ENCODE measurements at regions not wholly inside any gene's neighbourhood (a gene's known extent, or its start where the extent isn't known, plus 50 kb on each side); places are given as distances from the start of the nearest gene placed in this dataset.

DNA sequence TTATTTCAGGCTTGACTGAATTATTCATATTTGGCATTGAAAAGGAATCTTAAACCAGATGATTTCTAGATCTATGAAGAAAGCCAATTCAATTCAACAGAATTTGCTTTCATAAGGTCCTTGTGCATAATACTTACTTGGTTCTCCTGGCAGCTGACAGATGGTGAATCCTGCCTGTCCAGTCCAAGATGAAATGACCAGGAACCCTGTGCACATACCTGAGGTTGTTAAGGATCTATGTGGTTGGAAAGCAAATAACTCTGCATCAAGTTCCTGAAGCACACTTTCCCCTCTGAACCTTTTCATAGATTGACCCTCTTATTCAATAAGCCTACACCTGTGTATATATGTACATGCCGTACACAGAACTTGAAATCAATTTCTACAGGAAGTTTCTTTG, 562.7 kb downstream of the PPARGC1A start:
- no peaks in the 10 kb centered on the region for H3K79me2 ChIP-seq (ENCODE audit: control insufficient read depth, insufficient read depth, low read length)
- H3K9me3 ChIP-seq (ENCODE audit: control insufficient read depth, insufficient read depth, low read depth, low read length), result no peaks in the 10 kb centered on the region
- H3K27me3 ChIP-seq (ENCODE audit: control insufficient read depth, insufficient read depth, low read length), result no peaks in the 10 kb centered on the region
- no peaks in the 10 kb centered on the region for H4K20me1 ChIP-seq (ENCODE audit: control insufficient read depth, extremely low read depth, insufficient read depth, low read length)
- no peak overlapping the region for H3K4me3 ChIP-seq (replicated peaks in 1 of 4; ENCODE audit: control extremely low read depth in 1 of 4, insufficient read depth in 1 of 4, low read depth in 3 of 4, low read length in 4 of 4)
- H3K4me2 ChIP-seq (ENCODE audit: extremely low read depth, insufficient read depth, low read length), result no peak overlapping the region
- peak in 1 of 2 donors; percentile 16 for DNase-seq (ENCODE audit: low read depth in 2 of 2)
- no peak for TF ChIP-seq EZH2 (IDR thresholded peaks at IDR 0.05; ENCODE audit: low read length, missing control alignments)
- TF ChIP-seq, protein P1, sequence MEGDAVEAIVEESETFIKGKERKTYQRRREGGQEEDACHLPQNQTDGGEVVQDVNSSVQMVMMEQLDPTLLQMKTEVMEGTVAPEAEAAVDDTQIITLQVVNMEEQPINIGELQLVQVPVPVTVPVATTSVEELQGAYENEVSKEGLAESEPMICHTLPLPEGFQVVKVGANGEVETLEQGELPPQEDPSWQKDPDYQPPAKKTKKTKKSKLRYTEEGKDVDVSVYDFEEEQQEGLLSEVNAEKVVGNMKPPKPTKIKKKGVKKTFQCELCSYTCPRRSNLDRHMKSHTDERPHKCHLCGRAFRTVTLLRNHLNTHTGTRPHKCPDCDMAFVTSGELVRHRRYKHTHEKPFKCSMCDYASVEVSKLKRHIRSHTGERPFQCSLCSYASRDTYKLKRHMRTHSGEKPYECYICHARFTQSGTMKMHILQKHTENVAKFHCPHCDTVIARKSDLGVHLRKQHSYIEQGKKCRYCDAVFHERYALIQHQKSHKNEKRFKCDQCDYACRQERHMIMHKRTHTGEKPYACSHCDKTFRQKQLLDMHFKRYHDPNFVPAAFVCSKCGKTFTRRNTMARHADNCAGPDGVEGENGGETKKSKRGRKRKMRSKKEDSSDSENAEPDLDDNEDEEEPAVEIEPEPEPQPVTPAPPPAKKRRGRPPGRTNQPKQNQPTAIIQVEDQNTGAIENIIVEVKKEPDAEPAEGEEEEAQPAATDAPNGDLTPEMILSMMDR (conservative IDR thresholded peaks at IDR 0.05 in 1 of 2, IDR thresholded peaks at IDR 0.05 in 1 of 2; ENCODE audit: low read depth in 1 of 2, low read length in 2 of 2), result no peak
- H3K27ac ChIP-seq (ENCODE audit: insufficient read depth, low read length), result no peak overlapping the region
- no peaks in the 10 kb centered on the region for H3K36me3 ChIP-seq (ENCODE audit: control insufficient read depth, insufficient read depth, low read length)
- H2AFZ ChIP-seq (ENCODE audit: low read length), result no peak overlapping the region
- no peak overlapping the region for H3K9ac ChIP-seq (ENCODE audit: insufficient read depth, low read length)
- H3K4me1 ChIP-seq (ENCODE audit: control insufficient read depth, extremely low read depth, insufficient read depth, low read length), result no peaks in the 10 kb centered on the region

DNA sequence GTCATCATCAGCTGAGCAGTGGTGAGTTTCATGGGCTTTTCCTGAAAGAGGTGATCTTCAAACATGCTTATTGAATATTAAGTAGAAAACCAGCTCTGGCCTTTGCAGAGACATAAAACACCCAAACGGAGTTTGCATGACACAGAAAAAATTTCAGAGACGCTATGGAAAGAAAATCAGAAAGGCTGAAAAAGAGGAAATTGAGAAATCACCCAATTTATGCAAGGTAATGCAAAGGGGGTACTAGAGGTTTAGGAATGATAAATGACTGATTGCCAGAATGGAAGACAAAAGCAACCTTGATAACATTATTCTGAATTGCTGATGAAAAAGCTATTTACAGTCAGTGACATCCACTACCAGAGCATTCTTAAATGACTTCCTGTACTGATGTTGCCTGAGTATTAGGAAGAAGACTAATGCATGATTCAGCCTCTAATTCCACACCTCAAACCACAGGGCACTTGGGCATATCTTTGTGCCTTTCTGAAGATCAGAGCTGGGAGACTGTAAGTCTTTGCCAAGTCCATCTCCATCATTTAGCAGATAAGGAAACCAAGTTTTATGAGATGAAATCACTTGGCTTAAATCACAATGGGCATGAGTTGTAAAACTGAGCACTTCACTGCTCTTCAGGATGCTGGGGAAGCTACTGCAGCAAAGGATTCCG, 565.7 kb downstream of the PPARGC1A start:
- Histone ChIP-seq H3K4me2 (ENCODE audit: extremely low read depth, insufficient read depth, low read length) (no peak overlapping the region), H3K9ac (ENCODE audit: insufficient read depth, low read length) (no peak overlapping the region), H4K20me1 (ENCODE audit: control insufficient read depth, extremely low read depth, insufficient read depth, low read length) (no peaks in the 10 kb centered on the region), H3K4me1 (ENCODE audit: control insufficient read depth, extremely low read depth, insufficient read depth, low read length) (no peaks in the 10 kb centered on the region), H3K4me3 (replicated peaks in 1 of 4; ENCODE audit: control extremely low read depth in 1 of 4, insufficient read depth in 1 of 4, low read depth in 3 of 4, low read length in 4 of 4) (no peak overlapping the region), H2AFZ (ENCODE audit: low read length) (no peak overlapping the region), H3K27ac (ENCODE audit: insufficient read depth, low read length) (no peak overlapping the region), H3K27me3 (ENCODE audit: control insufficient read depth, insufficient read depth, low read length) (no peaks in the 10 kb centered on the region), H3K79me2 (ENCODE audit: control insufficient read depth, insufficient read depth, low read length) (no peaks in the 10 kb centered on the region), H3K36me3 (ENCODE audit: control insufficient read depth, insufficient read depth, low read length) (no peaks in the 10 kb centered on the region), H3K9me3 (ENCODE audit: control insufficient read depth, insufficient read depth, low read depth, low read length) (no peaks in the 10 kb centered on the region)
- TF ChIP-seq EZH2 (IDR thresholded peaks at IDR 0.05; ENCODE audit: low read length, missing control alignments), result no peak
- TF ChIP-seq, protein P1 (conservative IDR thresholded peaks at IDR 0.05 in 1 of 2, IDR thresholded peaks at IDR 0.05 in 1 of 2; ENCODE audit: low read depth in 1 of 2, low read length in 2 of 2), result no peak
- DNase-seq (ENCODE audit: low read depth in 2 of 2), result peak; percentile 5 to 86

DNA sequence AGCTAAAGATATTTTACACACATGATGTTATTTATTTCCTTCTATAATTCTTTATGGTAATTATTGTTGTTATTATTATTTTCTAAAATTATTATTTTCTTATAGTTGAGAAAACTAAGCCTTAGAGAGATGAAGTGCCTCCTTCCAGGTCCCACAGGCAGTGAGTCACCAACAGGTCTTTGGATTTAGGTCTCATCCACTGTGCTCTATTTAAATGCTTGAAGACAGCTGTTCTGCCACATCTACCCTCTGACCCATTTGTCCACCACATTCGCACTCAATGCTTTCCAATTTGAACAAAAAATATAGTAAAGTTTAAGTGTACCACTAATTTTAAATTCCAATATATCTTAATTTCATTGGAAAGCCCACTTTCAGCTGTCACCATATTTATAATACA, 566.4 kb downstream of the PPARGC1A start:
- TF ChIP-seq, protein P1 (conservative IDR thresholded peaks at IDR 0.05 in 1 of 2, IDR thresholded peaks at IDR 0.05 in 1 of 2; ENCODE audit: low read depth in 1 of 2, low read length in 2 of 2), result no peak
- no peak for TF ChIP-seq EZH2 (IDR thresholded peaks at IDR 0.05; ENCODE audit: low read length, missing control alignments)
- H3K4me3 ChIP-seq (replicated peaks in 1 of 4; ENCODE audit: control extremely low read depth in 1 of 4, insufficient read depth in 1 of 4, low read depth in 3 of 4, low read length in 4 of 4), result no peak overlapping the region
- H3K4me2 ChIP-seq (ENCODE audit: extremely low read depth, insufficient read depth, low read length), result no peak overlapping the region
- H3K4me1 ChIP-seq (ENCODE audit: control insufficient read depth, extremely low read depth, insufficient read depth, low read length), result no peaks in the 10 kb centered on the region
- no peak for DNase-seq (ENCODE audit: low read depth in 2 of 2)
- no peaks in the 10 kb centered on the region for H4K20me1 ChIP-seq (ENCODE audit: control insufficient read depth, extremely low read depth, insufficient read depth, low read length)
- no peak overlapping the region for H2AFZ ChIP-seq (ENCODE audit: low read length)
- H3K36me3 ChIP-seq (ENCODE audit: control insufficient read depth, insufficient read depth, low read length), result no peaks in the 10 kb centered on the region
- H3K27ac ChIP-seq (ENCODE audit: insufficient read depth, low read length), result no peak overlapping the region
- no peaks in the 10 kb centered on the region for H3K79me2 ChIP-seq (ENCODE audit: control insufficient read depth, insufficient read depth, low read length)
- no peaks in the 10 kb centered on the region for H3K9me3 ChIP-seq (ENCODE audit: control insufficient read depth, insufficient read depth, low read depth, low read length)
- H3K9ac ChIP-seq (ENCODE audit: insufficient read depth, low read length), result no peak overlapping the region
- H3K27me3 ChIP-seq (ENCODE audit: control insufficient read depth, insufficient read depth, low read length), result no peaks in the 10 kb centered on the region

All from fibroblast of lung (primary cell).